Karpas-422 (cell line): ENCODE measurements at regions not wholly inside any gene's neighbourhood (a gene's known extent, or its start where the extent isn't known, plus 50 kb on each side); places are given as distances from the start of the nearest gene placed in this dataset.
"Not testable (repeated sequence)": the region's sequence is repeated elsewhere in the genome, so short reads cannot be mapped to it uniquely, and the experiment has no call there.

Source experiments
- DNase-seq: peaks from one replicate; pipeline ENCODE4 v3.0.0-alpha.2; 2015
- H2AFZ ChIP-seq: fragments of 200-600 bp; sonication (generic); 2 replicates; pipeline ENCODE4 v1.6.1; 2014; ENCODE audit warnings: antibody characterized with exemption, low read length, mixed read lengths
- H3K27ac ChIP-seq: fragments of 200-600 bp; sonication (generic); 2 replicates; pipeline ENCODE4 v1.5.1; 2014; ENCODE audit warnings: mild to moderate bottlenecking, low read length, moderate library complexity
- H3K27me3 ChIP-seq: fragments of 200-600 bp; sonication (generic); 2 replicates; pipeline ENCODE4 v1.6.1; 2014; ENCODE audit warnings: low read length, mixed read lengths
- H3K36me3 ChIP-seq: fragments of 200-600 bp; sonication (generic); 2 replicates; pipeline ENCODE4 v1.6.1; 2014; ENCODE audit warnings: low read length, mixed read lengths; ENCODE audit not compliant: insufficient read depth
- H3K4me1 ChIP-seq: fragments of 200-600 bp; sonication (generic); 2 replicates; pipeline ENCODE4 v1.6.1; 2014; ENCODE audit warnings: mild to moderate bottlenecking, low read length, mixed read lengths
- H3K4me2 ChIP-seq: fragments of 200-600 bp; sonication (generic); 2 replicates; pipeline ENCODE4 v1.6.1; 2014; ENCODE audit warnings: low read length, low read depth, mild to moderate bottlenecking; ENCODE audit not compliant: poor library complexity, severe bottlenecking
- H3K4me3 ChIP-seq: fragments of 200-600 bp; sonication (generic); 2 replicates; pipeline ENCODE4 v1.5.1; 2014; ENCODE audit warnings: mild to moderate bottlenecking, antibody characterized with exemption, low read length, mixed read lengths
- H3K79me2 ChIP-seq: fragments of 200-600 bp; sonication (generic); 2 replicates; pipeline ENCODE4 v1.6.1; 2014; ENCODE audit warnings: mild to moderate bottlenecking, low read length, mixed read lengths
- H3K9ac ChIP-seq: fragments of 200-600 bp; sonication (generic); 2 replicates; pipeline ENCODE4 v1.6.0; 2014; ENCODE audit warnings: low read length
- H3K9me2 ChIP-seq: fragments of 200-600 bp; sonication (generic), shearing (Covaris generic); replicated peaks from 2 replicates; pipeline ENCODE4 v1.6.0; 2014; ENCODE audit warnings: mild to moderate bottlenecking, low read length, moderate library complexity; ENCODE audit not compliant: insufficient read depth
- H3K9me3 ChIP-seq: fragments of 300-700, 200-600 bp; sonication (generic); 2 replicates; pipeline ENCODE4 v1.6.1; 2014; ENCODE audit warnings: low read length, mixed read lengths
- H4K20me1 ChIP-seq: fragments of 200-600 bp; sonication (generic); 2 replicates; pipeline ENCODE4 v1.6.1; 2014; ENCODE audit warnings: mild to moderate bottlenecking, antibody characterized with exemption, low read length, low read depth; ENCODE audit not compliant: insufficient read depth

- H3K36me3 ChIP-seq: no peaks in the 10 kb centered on the region
- no peak for DNase-seq
- H4K20me1 ChIP-seq: no peaks in the 10 kb centered on the region
- no peak overlapping the region for H3K4me3 ChIP-seq
- no peak overlapping the region for H3K9ac ChIP-seq
- no peaks in the 10 kb centered on the region for H3K9me2 ChIP-seq
- H3K4me2 ChIP-seq: no peak overlapping the region
- H3K79me2 ChIP-seq: no peaks in the 10 kb centered on the region
- H3K9me3 ChIP-seq: no peaks in the 10 kb centered on the region
- H2AFZ ChIP-seq: no peak overlapping the region
- no peaks in the 10 kb centered on the region for H3K4me1 ChIP-seq
- H3K27ac ChIP-seq: no peak overlapping the region
- H3K27me3 ChIP-seq: no peaks in the 10 kb centered on the region
Observed at GRCh38 chr5:63211448-63212132, 633.0 kb downstream of the LRRC70 start.

GRCh38 chr5:63205976-63206375, 627.4 kb downstream of the LRRC70 start:
- no peak overlapping the region for H3K9ac ChIP-seq
- H3K79me2 ChIP-seq: no peaks in the 10 kb centered on the region
- no peaks in the 10 kb centered on the region for H3K9me3 ChIP-seq
- no peaks in the 10 kb centered on the region for H3K27me3 ChIP-seq
- H3K4me3 ChIP-seq: no peak overlapping the region
- no peak for DNase-seq
- H4K20me1 ChIP-seq: no peaks in the 10 kb centered on the region
- no peak overlapping the region for H3K27ac ChIP-seq
- no peaks in the 10 kb centered on the region for H3K4me1 ChIP-seq
- H3K9me2 ChIP-seq: no peaks in the 10 kb centered on the region
- no peak overlapping the region for H2AFZ ChIP-seq
- H3K4me2 ChIP-seq: no peak overlapping the region
- H3K36me3 ChIP-seq: no peaks in the 10 kb centered on the region

GRCh38 chr5:63201738-63202137, 623.1 kb downstream of the LRRC70 start:
- Histone ChIP-seq H4K20me1 (no peaks in the 10 kb centered on the region), H3K27ac (no peak overlapping the region), H3K9ac (no peak overlapping the region), H2AFZ (no peak overlapping the region), H3K36me3 (no peaks in the 10 kb centered on the region), H3K4me2 (no peak overlapping the region), H3K9me2 (no peaks in the 10 kb centered on the region), H3K9me3 (no peaks in the 10 kb centered on the region), H3K79me2 (no peaks in the 10 kb centered on the region), H3K4me1 (no peaks in the 10 kb centered on the region), H3K27me3 (no peaks in the 10 kb centered on the region), H3K4me3 (no peak overlapping the region)
- no peak for DNase-seq

DNA sequence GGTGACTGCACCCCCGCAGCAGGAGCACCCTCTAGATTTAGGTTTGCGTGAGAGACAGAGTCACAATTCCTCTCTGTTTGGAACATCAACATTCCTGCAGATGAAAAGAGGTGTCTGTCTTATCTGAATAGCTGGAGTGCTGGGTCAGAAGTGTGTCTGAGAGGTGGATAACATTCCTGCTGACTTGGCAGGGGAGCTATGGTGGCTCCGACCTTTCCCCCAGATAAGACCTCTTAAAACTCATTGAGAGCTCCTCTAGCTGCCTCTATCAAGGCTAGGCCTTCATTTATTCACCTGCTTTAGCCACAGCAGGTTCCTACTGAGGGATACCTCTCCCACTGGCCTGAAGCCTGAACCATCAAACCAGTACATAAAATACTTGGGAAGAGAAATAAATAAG, 615.5 kb downstream of the LRRC70 start:
- no peaks in the 10 kb centered on the region for H3K27me3 ChIP-seq
- no peak for DNase-seq
- no peaks in the 10 kb centered on the region for H3K9me3 ChIP-seq
- H3K9ac ChIP-seq: no peak overlapping the region
- no peak overlapping the region for H3K4me3 ChIP-seq
- no peak overlapping the region for H3K27ac ChIP-seq
- no peak overlapping the region for H2AFZ ChIP-seq
- H3K4me1 ChIP-seq: no peaks in the 10 kb centered on the region
- no peaks in the 10 kb centered on the region for H3K79me2 ChIP-seq
- no peak overlapping the region for H3K4me2 ChIP-seq
- H3K36me3 ChIP-seq: no peaks in the 10 kb centered on the region
- no peaks in the 10 kb centered on the region for H4K20me1 ChIP-seq
- no peaks in the 10 kb centered on the region; the same call in 1 of the 2 replicates for H3K9me2 ChIP-seq

DNA sequence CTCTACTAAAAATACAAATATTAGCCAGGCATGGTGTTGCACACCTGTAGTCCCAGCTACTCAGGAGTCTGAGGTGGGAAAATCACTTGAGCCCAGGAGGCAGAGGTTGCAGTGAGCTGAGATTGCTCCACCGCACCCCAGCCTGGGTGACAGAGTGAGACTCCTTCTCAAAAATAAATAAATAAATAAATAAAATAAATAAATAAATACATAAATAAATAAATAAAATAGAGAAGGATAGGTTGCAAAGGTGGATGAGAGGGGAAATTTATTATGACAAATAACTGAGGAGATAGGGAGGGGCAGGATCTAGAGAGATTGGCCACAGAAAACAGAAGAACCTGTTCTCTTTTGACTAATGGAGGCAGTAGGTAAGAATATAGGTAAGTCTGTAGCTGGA, 601.6 kb downstream of the LRRC70 start:
- not testable (repeated sequence) for H3K4me1 ChIP-seq, H3K27ac ChIP-seq, H3K79me2 ChIP-seq, H4K20me1 ChIP-seq, H3K9ac ChIP-seq, H3K4me2 ChIP-seq, H3K9me2 ChIP-seq, H3K4me3 ChIP-seq, DNase-seq, H3K27me3 ChIP-seq, H3K36me3 ChIP-seq, H2AFZ ChIP-seq, H3K9me3 ChIP-seq

DNA sequence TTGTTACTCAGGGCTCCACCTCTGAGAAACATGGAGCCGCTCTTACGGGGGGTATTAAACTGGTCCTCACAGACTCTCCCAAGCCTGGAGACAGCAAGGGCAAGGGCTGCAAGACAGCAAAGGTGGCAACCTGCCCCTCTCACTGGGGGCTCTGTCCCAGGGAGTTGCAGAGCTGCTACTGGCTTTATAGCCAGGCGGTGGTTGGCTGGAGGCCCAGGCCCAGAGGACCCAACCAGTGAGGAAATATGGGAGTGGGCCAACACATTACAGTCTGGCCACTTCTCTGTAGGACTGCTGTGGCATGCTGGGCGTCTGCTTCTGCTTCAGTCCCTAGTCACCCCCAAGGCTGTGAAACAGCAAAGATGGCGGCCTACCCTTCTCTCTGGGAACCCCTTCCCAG, 597.2 kb downstream of the LRRC70 start:
- no peak overlapping the region for H3K9ac ChIP-seq
- no peak overlapping the region for H3K27ac ChIP-seq
- no peak overlapping the region for H2AFZ ChIP-seq

DNA sequence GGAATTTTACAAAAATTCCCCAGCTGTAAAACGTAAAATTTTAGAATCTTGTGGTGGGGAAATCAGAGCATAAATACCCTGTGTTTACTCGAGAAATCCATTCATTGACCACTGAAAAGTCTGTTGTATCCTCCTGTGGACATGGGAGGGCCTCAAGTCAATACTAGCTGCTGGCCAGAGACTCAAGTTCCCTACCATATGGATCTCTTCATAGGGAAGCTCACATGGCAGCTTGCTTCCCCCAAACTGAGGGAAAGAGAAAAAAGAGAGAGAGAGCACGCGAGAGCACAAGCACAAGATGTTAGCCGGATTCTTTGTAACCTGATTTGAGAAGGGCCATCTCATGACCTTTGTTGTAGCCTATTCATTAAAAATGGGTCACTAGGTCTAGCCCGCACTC, 591.9 kb downstream of the LRRC70 start:
- Histone ChIP-seq H3K4me2 (no peak overlapping the region), H3K9me3 (no peaks in the 10 kb centered on the region), H3K9ac (no peak overlapping the region)

More for the DNA sequence above, 597.2 kb downstream of the LRRC70 start:
- Histone ChIP-seq H3K79me2 (no peaks in the 10 kb centered on the region), H3K9me2 (no peaks in the 10 kb centered on the region), H3K36me3 (no peaks in the 10 kb centered on the region), H3K9me3 (no peaks in the 10 kb centered on the region), H3K4me1 (no peaks in the 10 kb centered on the region), H3K4me2 (no peak overlapping the region), H4K20me1 (no peaks in the 10 kb centered on the region), H3K27me3 (no peaks in the 10 kb centered on the region), H3K4me3 (no peak overlapping the region)
- DNase-seq: no peak

DNA sequence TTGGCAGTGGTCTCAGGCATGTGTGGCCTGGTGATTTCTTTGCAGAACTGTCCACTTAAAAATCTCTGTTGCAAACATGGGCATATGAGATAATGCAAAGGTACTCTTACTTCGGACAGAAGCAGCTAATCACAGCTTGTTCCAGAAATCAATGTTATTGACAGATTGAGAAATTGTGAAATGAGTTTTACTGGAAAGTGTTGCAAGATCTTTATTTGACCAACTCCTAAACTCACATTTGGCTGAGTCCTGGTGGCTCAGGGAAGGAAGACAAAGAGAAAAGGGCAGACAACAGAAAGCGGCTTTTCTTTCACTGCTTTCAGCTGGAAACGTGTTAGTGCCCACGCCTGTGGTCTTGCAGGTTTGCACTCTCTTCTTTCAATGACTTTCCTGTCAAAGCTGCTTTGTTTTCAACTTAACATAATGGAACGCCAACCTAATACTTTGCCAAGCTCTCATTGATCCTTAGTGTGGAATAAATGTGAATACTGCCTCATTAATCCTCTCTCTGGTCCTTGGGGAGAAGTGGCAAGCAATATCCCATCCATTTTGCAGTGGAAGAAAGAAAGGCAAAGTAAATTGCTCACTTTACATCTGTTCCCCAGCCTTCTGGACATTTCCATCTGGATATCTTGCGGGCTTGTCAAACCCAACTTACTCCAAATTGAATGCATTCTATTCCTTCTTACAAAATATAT, 586.4 kb downstream of the LRRC70 start:
- Histone ChIP-seq H3K9me3 (no peaks in the 10 kb centered on the region), H3K9me2 (no peaks in the 10 kb centered on the region), H2AFZ (no peak overlapping the region), H3K27ac (no peak overlapping the region), H3K27me3 (no peaks in the 10 kb centered on the region), H3K9ac (no peak overlapping the region), H3K4me3 (no peak overlapping the region), H3K79me2 (no peaks in the 10 kb centered on the region), H3K4me1 (no peaks in the 10 kb centered on the region), H3K36me3 (no peaks in the 10 kb centered on the region), H4K20me1 (no peaks in the 10 kb centered on the region), H3K4me2 (no peak overlapping the region)
- no peak for DNase-seq

More for the DNA sequence above, 591.9 kb downstream of the LRRC70 start:
- Histone ChIP-seq H3K4me1 (no peaks in the 10 kb centered on the region), H4K20me1 (no peaks in the 10 kb centered on the region), H3K36me3 (no peaks in the 10 kb centered on the region), H2AFZ (no peak overlapping the region), H3K4me3 (no peak overlapping the region), H3K9me2 (no peaks in the 10 kb centered on the region), H3K27ac (no peak overlapping the region), H3K27me3 (no peaks in the 10 kb centered on the region), H3K79me2 (no peaks in the 10 kb centered on the region)
- no peak for DNase-seq
